ENCODE measurements at regions not wholly inside any gene's neighbourhood (a gene's known extent, or its start where the extent isn't known, plus 50 kb on each side); places are given as distances from the start of the nearest gene placed in this dataset.

DNA sequence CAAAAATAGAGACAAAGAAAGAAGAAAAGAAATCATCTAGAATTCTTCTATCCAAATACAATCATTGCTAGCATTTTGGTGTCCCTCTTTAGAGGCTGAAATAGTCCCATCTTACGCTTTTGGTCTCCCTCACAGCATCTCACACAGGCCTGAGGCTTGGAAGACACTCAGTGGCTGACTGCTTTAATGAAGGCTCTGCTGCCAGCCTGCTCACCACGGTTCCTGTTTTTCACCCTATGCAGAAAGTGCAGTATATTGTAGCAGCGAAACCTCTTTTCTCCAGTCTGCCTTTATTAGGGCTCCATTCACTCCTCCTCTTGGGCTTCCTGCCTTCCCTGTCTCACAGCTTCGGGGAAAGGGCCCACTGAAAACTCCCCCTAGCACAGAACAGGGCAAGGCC lies 102.2 kb downstream of the JCAD start:
- no peak for TF ChIP-seq EZH2 (IDR thresholded peaks at IDR 0.05)
- TF ChIP-seq FOXP2 (optimal IDR thresholded peaks at IDR 0.05; ENCODE audit: control extremely low read depth, extremely low read length, insufficient read depth), result no peak

Data from SK-N-MC (cell line).